A549 (cell line): ENCODE measurements at regions not wholly inside any gene's neighbourhood (a gene's known extent, or its start where the extent isn't known, plus 50 kb on each side); places are given as distances from the start of the nearest gene placed in this dataset.
"Not testable (repeated sequence)": the region's sequence is repeated elsewhere in the genome, so short reads cannot be mapped to it uniquely, and the experiment has no call there.

Experiments
- ATAC-seq, 2 experiments: fragments of 200-7000 bp in 1 of 2; fragments of >200 bp in 1 of 2; cut with Nextera tagmentation in 1 of 2; cut with Tn5 transposase in 1 of 2; 3 replicates each; pipeline versions ENCODE4 v1.8.0 to v1.9.1; 2018 to 2020; ENCODE audit warnings: mild to moderate bottlenecking in 1 of 2, moderate library complexity in 1 of 2
- CTCF ChIA-PET: fragments of 300-600 bp; sonication (Branson Sonifier 250); formaldehyde crosslinking; extraction: SDS; loops from one replicate; lab custom pipeline; 2021; ENCODE audit warnings: antibody characterized with exemption, inconsistent platforms; lab: Yijun Ruan, JAX
- POLR2A ChIA-PET: fragments of 350-600 bp; formaldehyde crosslinking; extraction: SDS; loops from one replicate; lab custom pipeline; 2021; ENCODE audit warnings: antibody characterized with exemption, inconsistent platforms; lab: Yijun Ruan, JAX
- DNase-seq, 2 experiments: peaks; one replicate each; pipeline versions ENCODE4 v3.0.0 to v3.0.0-alpha.2; 2011 to 2016; ENCODE audit warnings: low read depth in 1 of 2, low spot score in 1 of 2
- FAIRE-seq: peaks from 2 replicates; lab custom pipeline; 2011; peaks lifted over from hg19 to GRCh38; lab: Jason Lieb, UNC
- H3K27ac ChIP-seq, 2 experiments: fragments of >200 bp; sonication (Bioruptor Twin); formaldehyde crosslinking; 3 replicates each; pipeline ENCODE4 v1.5.1; 2016 to 2017
- H3K4me1 ChIP-seq: fragments of >200 bp; sonication (Bioruptor Twin); formaldehyde crosslinking; 3 replicates; pipeline ENCODE4 v1.6.1; 2016
- H3K4me2 ChIP-seq: fragments of >200 bp; sonication (Bioruptor Twin); formaldehyde crosslinking; 3 replicates; pipeline ENCODE4 v1.6.1; 2016
- H3K4me3 ChIP-seq: fragments of >200 bp; sonication (Bioruptor Twin); formaldehyde crosslinking; 3 replicates; pipeline ENCODE4 v1.5.1; 2016
- H3K9me3 ChIP-seq: fragments of >200 bp; sonication (Bioruptor Twin); formaldehyde crosslinking; 3 replicates; pipeline ENCODE4 v1.6.1; 2016
- CEBPB ChIP-seq, 2 experiments: fragments of >200 bp in 1 of 2; sonication (Bioruptor Twin) in 1 of 2; formaldehyde crosslinking in 1 of 2; IDR thresholded peaks; 2 replicates each; pipeline ENCODE4 v1.6.1; 2012 to 2016
- CHD4 ChIP-seq: fragments of 200-600 bp; sonication (generic); IDR thresholded peaks from 2 replicates; pipeline ENCODE4 v1.6.1; 2016; ENCODE audit warnings: antibody characterized with exemption, mild to moderate bottlenecking, borderline replicate concordance
- EHF ChIP-seq: fragments of 250-450 bp; sonication (Bioruptor Pico); IDR thresholded peaks from 2 replicates; pipeline ENCODE4 v1.5.0; 2020; ENCODE audit warnings: mild to moderate bottlenecking
- EHMT2 ChIP-seq: fragments of 200-600 bp; sonication (generic); IDR thresholded peaks from 2 replicates; pipeline ENCODE4 v1.6.1; 2016; ENCODE audit warnings: antibody characterized with exemption, low read depth, mild to moderate bottlenecking, moderate library complexity
- ESRRA ChIP-seq: fragments of 150-350 bp; IDR thresholded peaks from 2 replicates; pipeline ENCODE4 v1.6.1; 2014; ENCODE audit warnings: mild to moderate bottlenecking, low read length, borderline replicate concordance
- FOSL2 ChIP-seq, 2 experiments: fragments of 450-650 bp in 1 of 2; fragments of >200 bp in 1 of 2; sonication (Bioruptor Twin) in 1 of 2; formaldehyde crosslinking; IDR thresholded peaks; 2 replicates each; pipeline versions ENCODE4 v1.5.0 to v1.6.1; 2016 to 2020; ENCODE audit warnings: mild to moderate bottlenecking in 1 of 2, moderate library complexity in 1 of 2
- HOXB13 ChIP-seq: fragments of 250-450 bp; sonication (Bioruptor Pico); IDR thresholded peaks from 2 replicates; pipeline ENCODE4 v1.5.0; 2020; ENCODE audit warnings: low read depth, mild to moderate bottlenecking, moderate library complexity
- JUN ChIP-seq, 2 experiments: fragments of >200 bp; sonication (Bioruptor Twin); formaldehyde crosslinking; IDR thresholded peaks; 2 replicates in 1 of 2; 3 replicates in 1 of 2; pipeline ENCODE4 v1.6.1; 2016 to 2017
- JUNB ChIP-seq: fragments of >200 bp; sonication (Bioruptor Twin); formaldehyde crosslinking; IDR thresholded peaks from 2 replicates; pipeline ENCODE4 v1.6.1; 2016
- MAFK ChIP-seq: fragments of 450-650 bp; IDR thresholded peaks from 2 replicates; pipeline ENCODE4 v1.6.1; 2014; ENCODE audit not compliant: partially characterized antibody
- SMC3 ChIP-seq: fragments of >200 bp; sonication (Bioruptor Twin); formaldehyde crosslinking; IDR thresholded peaks from 3 replicates; pipeline ENCODE4 v1.6.1; 2018; ENCODE audit warnings: inconsistent platforms
- ZFP36 ChIP-seq: fragments of 450-650 bp; IDR thresholded peaks from 2 replicates; pipeline ENCODE4 v1.6.1; 2014; ENCODE audit warnings: borderline replicate concordance; ENCODE audit not compliant: partially characterized antibody
- WGBS: methylation state at CpG from one replicate; pipeline ENCODE4 v1.1.6; 2017; ENCODE audit errors: missing lambda C conversion rate; 5-methylcytosine and 5-hydroxymethylcytosine counted together
- TF ChIP-seq, protein P1 (sequence below): fragments of 150-350 bp; IDR thresholded peaks from 2 replicates; pipeline ENCODE4 v1.6.1; 2014; ENCODE audit warnings: low read depth, mild to moderate bottlenecking, low read length
- TF ChIP-seq, protein P2 (sequence below): IDR thresholded peaks from 2 replicates; pipeline ENCODE4 v1.6.1; 2012; ENCODE audit warnings: low read depth, borderline replicate concordance
- TF ChIP-seq, protein P3 (sequence below): fragments of 250-450 bp; sonication (Bioruptor Pico); IDR thresholded peaks from 2 replicates; pipeline ENCODE4 v1.5.0; 2020; ENCODE audit warnings: low read depth, mild to moderate bottlenecking, moderate library complexity
- TF ChIP-seq, protein P4 (sequence below): fragments of >200 bp; sonication (Bioruptor Twin); formaldehyde crosslinking; IDR thresholded peaks from 2 replicates; pipeline ENCODE4 v1.6.1; 2016

DNA sequence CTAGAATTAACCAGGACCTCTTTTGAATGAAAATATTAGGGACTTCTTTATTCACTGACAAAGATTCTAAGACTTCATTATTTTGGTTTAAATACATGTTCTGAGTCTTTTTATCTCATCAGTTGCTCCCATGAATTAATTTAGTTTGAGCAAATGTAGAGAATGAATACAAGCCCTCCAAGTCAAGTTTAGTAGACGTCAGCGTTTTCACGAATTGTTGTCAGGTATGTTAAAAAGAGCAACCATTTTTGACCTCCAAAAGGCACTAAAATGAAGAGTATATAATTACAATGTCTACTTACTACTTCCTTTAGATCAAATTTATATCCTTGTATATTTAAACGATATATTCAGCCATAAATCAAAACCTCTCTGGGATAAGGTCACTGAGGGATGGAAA, 809.3 kb upstream of the CDH6 start:
- H3K27ac ChIP-seq, result no peak overlapping the region
- ATAC-seq, result no peak
- CTCF ChIA-PET, result no interaction called here

DNA sequence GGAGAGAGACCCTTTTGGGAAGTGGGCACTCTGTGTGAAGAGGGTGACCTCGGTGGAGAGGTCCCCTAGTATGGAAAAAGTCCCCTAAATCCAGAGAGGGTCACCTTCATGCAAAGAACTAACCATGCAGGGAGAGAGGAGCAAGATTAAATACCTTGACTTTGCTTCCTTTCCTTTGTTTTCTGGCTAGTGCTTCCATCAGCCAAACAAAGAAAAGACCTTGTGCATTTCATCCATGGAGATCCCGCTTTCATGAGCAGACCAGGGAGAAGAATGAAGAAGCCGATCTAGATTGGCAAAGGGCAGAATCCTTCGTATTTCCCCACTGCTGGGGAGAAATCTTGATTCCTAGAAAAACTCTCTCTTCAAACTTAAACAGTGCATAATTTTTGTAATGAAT, 813.3 kb upstream of the CDH6 start:
- WGBS, result 34% methylated on average over 4 of the region's 4 CpGs
- TF ChIP-seq JUN (IDR thresholded peaks at IDR 0.05) (no peak), HOXB13 (CRISPR knock-in tag) (no peak)
- TF ChIP-seq, protein P1, sequence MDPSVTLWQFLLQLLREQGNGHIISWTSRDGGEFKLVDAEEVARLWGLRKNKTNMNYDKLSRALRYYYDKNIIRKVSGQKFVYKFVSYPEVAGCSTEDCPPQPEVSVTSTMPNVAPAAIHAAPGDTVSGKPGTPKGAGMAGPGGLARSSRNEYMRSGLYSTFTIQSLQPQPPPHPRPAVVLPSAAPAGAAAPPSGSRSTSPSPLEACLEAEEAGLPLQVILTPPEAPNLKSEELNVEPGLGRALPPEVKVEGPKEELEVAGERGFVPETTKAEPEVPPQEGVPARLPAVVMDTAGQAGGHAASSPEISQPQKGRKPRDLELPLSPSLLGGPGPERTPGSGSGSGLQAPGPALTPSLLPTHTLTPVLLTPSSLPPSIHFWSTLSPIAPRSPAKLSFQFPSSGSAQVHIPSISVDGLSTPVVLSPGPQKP, result no peak
- POLR2A ChIA-PET, result no interaction called here
- no peak overlapping the region for H3K27ac ChIP-seq
- CTCF ChIA-PET, result no interaction called here
- H3K4me3 ChIP-seq, result no peak overlapping the region
- FAIRE-seq, result no peak
- no peaks in the 10 kb centered on the region for H3K9me3 ChIP-seq
- no peak overlapping the region for H3K4me2 ChIP-seq
- no peak for DNase-seq
- ATAC-seq, result no peak
- H3K4me1 ChIP-seq, result no peaks in the 10 kb centered on the region

More for the DNA sequence above, 809.3 kb upstream of the CDH6 start:
- Histone ChIP-seq H3K4me3 (no peak overlapping the region), H3K4me1 (no peaks in the 10 kb centered on the region), H3K9me3 (0 out of 3 replicates have a peak, but pooled peaks cover 4% of the 10 kb centered on the region), H3K4me2 (no peak overlapping the region)
- 31% methylated on average over 4 of the region's 4 CpGs for WGBS
- FAIRE-seq, result no peak
- POLR2A ChIA-PET, result no interaction called here
- DNase-seq, result no peak
- TF ChIP-seq MAFK (peak; percentile 40), ZFP36 (no peak)
- TF ChIP-seq, protein P2, sequence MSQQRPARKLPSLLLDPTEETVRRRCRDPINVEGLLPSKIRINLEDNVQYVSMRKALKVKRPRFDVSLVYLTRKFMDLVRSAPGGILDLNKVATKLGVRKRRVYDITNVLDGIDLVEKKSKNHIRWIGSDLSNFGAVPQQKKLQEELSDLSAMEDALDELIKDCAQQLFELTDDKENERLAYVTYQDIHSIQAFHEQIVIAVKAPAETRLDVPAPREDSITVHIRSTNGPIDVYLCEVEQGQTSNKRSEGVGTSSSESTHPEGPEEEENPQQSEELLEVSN, result no peak

DNA sequence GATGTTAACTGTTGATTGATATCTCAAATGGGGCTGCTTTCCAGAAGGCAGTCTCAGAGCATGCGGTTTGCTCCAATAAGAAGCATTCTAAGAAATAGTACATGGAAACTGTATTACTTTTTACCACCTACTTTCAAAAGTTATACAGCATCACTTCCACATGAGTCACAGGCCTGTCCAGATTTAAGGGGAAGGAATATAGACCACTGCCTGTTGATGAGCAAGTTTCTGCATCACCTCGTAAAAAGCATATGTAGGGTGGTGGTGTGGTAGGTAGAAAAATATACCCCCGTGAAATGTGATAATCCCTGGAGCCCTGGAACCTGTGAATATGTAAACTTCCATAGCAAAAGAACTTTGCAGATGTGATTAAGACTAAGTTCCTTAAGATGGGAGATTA, 816.6 kb upstream of the CDH6 start:
- Histone ChIP-seq H3K27ac (no peak overlapping the region), H3K4me3 (no peak overlapping the region), H3K9me3 (no peaks in the 10 kb centered on the region), H3K4me2 (no peak overlapping the region), H3K4me1 (no peaks in the 10 kb centered on the region)
- FAIRE-seq (no peak), DNase-seq (no peak), ATAC-seq (no peak)
- TF ChIP-seq SMC3 (no peak), FOSL2 (IDR thresholded peaks at IDR 0.05) (no peak), FOSL2 (CRISPR knock-in tag; IDR thresholded peaks at IDR 0.05) (no peak), EHF (CRISPR knock-in tag) (no peak)
- POLR2A ChIA-PET, result no interaction called here
- CTCF ChIA-PET, result no interaction called here
- WGBS, result 38% methylated on average over 3 of the region's 3 CpGs

DNA sequence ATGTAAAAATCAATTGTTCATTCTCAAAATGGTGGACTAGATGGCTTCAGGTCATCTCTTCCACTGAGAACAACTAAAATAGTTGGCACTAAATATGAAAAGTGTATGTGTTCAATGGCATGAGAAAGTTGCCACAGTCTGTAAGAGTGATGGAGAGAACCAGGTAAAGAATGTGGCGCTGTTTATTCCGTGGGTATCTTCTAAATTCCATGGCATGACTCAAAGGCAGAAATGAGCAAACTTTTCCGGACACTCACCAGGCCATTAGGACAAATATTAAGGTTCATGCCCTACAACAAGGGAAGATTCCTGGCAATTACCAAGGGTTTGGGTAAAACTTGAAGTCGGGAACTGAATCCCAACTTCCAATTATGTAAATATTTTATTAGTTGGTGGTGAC, 825.4 kb upstream of the CDH6 start:
- DNase-seq, result no peak
- no peak overlapping the region for H3K4me2 ChIP-seq
- ChIA-PET CTCF (no interaction called here), POLR2A (no interaction called here)
- no peak overlapping the region for H3K4me3 ChIP-seq
- no peak for ATAC-seq
- FAIRE-seq, result no peak
- H3K4me1 ChIP-seq, result no peaks in the 10 kb centered on the region
- H3K9me3 ChIP-seq, result 0 out of 3 replicates have a peak, but pooled peaks cover 2% of the 10 kb centered on the region
- WGBS, result 31% methylated on average over 4 of the region's 4 CpGs
- no peak overlapping the region for H3K27ac ChIP-seq
- TF ChIP-seq JUNB (no peak), EHMT2 (0 out of 2 replicates have a peak, but pooled peaks have one; percentile 47)

DNA sequence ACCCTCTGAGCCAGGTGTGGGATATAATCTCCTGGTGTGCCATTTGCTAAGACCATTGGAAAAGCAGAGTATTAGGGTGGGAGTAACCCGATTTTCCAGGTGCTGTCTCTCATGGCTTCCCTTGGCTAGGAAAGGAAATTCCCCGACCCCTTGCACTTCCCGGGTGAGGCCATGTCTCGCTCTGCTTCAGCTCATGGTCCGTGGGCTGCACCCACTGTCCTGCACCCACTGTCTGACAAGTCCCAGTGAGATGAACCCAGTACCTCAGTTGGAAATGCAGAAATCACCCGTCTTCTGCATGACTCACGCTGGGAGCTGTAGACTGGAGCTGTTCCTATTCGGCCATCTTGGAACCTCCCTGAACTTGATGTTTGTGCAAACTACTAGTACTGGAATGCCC, 828.5 kb upstream of the CDH6 start:
- H3K9me3 ChIP-seq, H3K4me3 ChIP-seq, CTCF ChIA-PET, DNase-seq, H3K27ac ChIP-seq, H3K4me2 ChIP-seq, ATAC-seq, FAIRE-seq, H3K4me1 ChIP-seq, POLR2A ChIA-PET: not testable (repeated sequence)
- WGBS, result 57% methylated on average over 8 of the region's 8 CpGs

DNA sequence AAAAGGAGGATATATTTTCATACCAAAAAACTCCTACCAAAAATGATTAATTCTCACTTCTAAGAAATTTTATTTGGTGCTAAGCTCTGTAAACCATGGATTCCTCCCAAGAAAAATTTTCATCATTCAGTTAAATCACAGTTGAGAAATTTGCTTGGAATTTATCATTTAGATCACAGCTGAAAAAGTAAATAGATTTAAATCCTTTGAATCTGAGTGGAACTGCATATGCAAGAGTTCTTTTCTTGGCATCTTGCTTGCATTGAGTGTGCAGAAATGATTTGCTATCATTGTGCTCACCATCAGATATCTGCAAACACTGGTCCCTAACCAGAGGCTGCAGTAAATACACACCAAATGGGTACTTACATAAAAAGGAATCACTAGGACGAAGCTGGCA, 836.1 kb upstream of the CDH6 start:
- CTCF ChIA-PET, result no interaction called here
- H3K9me3 ChIP-seq, result no peaks in the 10 kb centered on the region
- 23% methylated on average over 1 of the region's 1 CpG for WGBS
- TF ChIP-seq CHD4, result no peak
- TF ChIP-seq, protein P3, sequence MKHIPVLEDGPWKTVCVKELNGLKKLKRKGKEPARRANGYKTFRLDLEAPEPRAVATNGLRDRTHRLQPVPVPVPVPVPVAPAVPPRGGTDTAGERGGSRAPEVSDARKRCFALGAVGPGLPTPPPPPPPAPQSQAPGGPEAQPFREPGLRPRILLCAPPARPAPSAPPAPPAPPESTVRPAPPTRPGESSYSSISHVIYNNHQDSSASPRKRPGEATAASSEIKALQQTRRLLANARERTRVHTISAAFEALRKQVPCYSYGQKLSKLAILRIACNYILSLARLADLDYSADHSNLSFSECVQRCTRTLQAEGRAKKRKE, result no peak
- no peak for TF ChIP-seq SMC3
- TF ChIP-seq, protein P4, sequence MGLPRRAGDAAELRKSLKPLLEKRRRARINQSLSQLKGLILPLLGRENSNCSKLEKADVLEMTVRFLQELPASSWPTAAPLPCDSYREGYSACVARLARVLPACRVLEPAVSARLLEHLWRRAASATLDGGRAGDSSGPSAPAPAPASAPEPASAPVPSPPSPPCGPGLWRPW, result no peak
- no peak for TF ChIP-seq ESRRA
- TF ChIP-seq, protein P1, result no peak
- no peak for TF ChIP-seq MAFK
- no peak for TF ChIP-seq CEBPB (IDR thresholded peaks at IDR 0.05)
- POLR2A ChIA-PET, result no interaction called here
- no peak for DNase-seq
- no peak overlapping the region for H3K4me2 ChIP-seq
- no peak overlapping the region for H3K4me3 ChIP-seq
- no peak overlapping the region for H3K27ac ChIP-seq
- no peak for FAIRE-seq
- no peaks in the 10 kb centered on the region for H3K4me1 ChIP-seq
- no peak for ATAC-seq
